NCI-H2196 (cell line): ENCODE measurements at regions not wholly inside any gene's neighbourhood (a gene's known extent, or its start where the extent isn't known, plus 50 kb on each side); places are given as distances from the start of the nearest gene placed in this dataset.

Source experiments
- DNase-seq: peaks from one replicate; lab custom pipeline; 2025; ENCODE audit not compliant: unreplicated experiment; lab: John Stamatoyannopoulos, UW

- no peak for DNase-seq
Observed at GRCh38 chr3:94179059-94179458, 116.2 kb downstream of the NSUN3 start.

- DNase-seq: no peak
Observed at GRCh38 chr3:94183551-94183950, 120.7 kb downstream of the NSUN3 start.

- DNase-seq: no peak
Observed at GRCh38 chr3:94184781-94185180, 121.9 kb downstream of the NSUN3 start.

- DNase-seq: no peak
Observed at GRCh38 chr3:94185753-94186152, 122.9 kb downstream of the NSUN3 start.

GRCh38 chr3:94187697-94188096 is 124.8 kb downstream of the NSUN3 start:
- DNase-seq: no peak

GRCh38 chr3:94195381-94195780 is 132.5 kb downstream of the NSUN3 start:
- DNase-seq: no peak

GRCh38 chr3:94206291-94206690 is 143.4 kb downstream of the NSUN3 start:
- no peak for DNase-seq

GRCh38 chr3:94210256-94210655 is 147.4 kb downstream of the NSUN3 start:
- no peak for DNase-seq

- DNase-seq: no peak
Observed at GRCh38 chr3:94217406-94217805, 154.5 kb downstream of the NSUN3 start.

GRCh38 chr3:94220426-94220825 is 157.6 kb downstream of the NSUN3 start:
- DNase-seq: no peak

GRCh38 chr3:94221829-94222228 is 159.0 kb downstream of the NSUN3 start:
- DNase-seq: no peak

GRCh38 chr3:94225148-94225865 is 162.4 kb downstream of the NSUN3 start:
- no peak for DNase-seq

- DNase-seq: no peak
Observed at GRCh38 chr3:94226078-94226477, 163.2 kb downstream of the NSUN3 start.

GRCh38 chr3:94232921-94233320 is 170.1 kb downstream of the NSUN3 start:
- no peak for DNase-seq

GRCh38 chr3:94234177-94234788 is 171.4 kb downstream of the NSUN3 start:
- peak; percentile 20 for DNase-seq

- no peak for DNase-seq
Observed at GRCh38 chr3:94241986-94242385, 179.1 kb downstream of the NSUN3 start.

- no peak for DNase-seq
Observed at GRCh38 chr3:94246171-94246570, 183.3 kb downstream of the NSUN3 start.

- no peak for DNase-seq
Observed at GRCh38 chr3:94248042-94248441, 185.2 kb downstream of the NSUN3 start.

GRCh38 chr3:94249491-94250079 is 186.7 kb downstream of the NSUN3 start:
- peak; percentile 76 for DNase-seq

- DNase-seq: no peak
Observed at GRCh38 chr3:94251566-94251965, 188.7 kb downstream of the NSUN3 start.

- no peak for DNase-seq
Observed at GRCh38 chr3:94252316-94252715, 189.5 kb downstream of the NSUN3 start.
